HuH-7 (cell line): ENCODE measurements at regions not wholly inside any gene's neighbourhood (a gene's known extent, or its start where the extent isn't known, plus 50 kb on each side); places are given as distances from the start of the nearest gene placed in this dataset.

ENCODE experiments used
- DNase-seq: peaks from one replicate; pipeline ENCODE4 v3.0.0; 2011; ENCODE audit warnings: low spot score

GRCh38 chr4:11342401-11342800 lies 86.3 kb downstream of the HS3ST1 start:
- DNase-seq = no peak

DNA sequence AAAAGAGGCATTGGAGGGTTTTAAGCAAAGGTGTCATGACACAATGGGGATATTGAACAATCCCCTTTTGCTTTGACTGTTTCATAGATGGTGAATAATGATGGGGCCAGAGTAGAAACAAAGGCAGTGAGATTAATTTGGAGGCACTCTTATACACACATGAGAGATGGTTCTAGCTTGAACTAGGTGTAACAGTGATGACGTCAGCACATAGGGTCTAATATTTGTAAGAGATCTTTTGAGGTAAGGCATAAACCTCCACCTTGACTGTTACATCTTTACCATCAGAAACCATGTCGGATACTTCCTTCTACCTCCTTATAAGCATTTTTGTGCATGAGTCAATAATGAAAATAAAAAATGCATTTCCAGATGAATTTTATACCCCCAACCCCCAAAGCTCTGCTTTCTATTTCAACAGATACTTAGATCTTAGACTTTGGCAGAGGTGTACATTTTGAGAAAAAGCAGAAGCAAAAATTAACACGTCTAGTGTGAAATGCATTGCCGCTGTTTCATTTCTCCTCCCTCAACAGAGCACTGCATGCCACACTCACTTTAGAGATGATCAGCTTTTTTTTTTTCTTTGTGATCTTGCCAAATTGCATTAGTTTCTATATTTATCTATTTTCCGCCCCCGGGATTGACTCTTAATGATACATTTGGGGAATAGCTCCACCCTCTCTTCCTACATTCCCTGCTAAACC lies 87.2 kb downstream of the HS3ST1 start:
- no peak for DNase-seq

GRCh38 chr4:11338956-11339782 lies 89.5 kb downstream of the HS3ST1 start:
- no peak for DNase-seq

- DNase-seq = no peak
Observed at GRCh38 chr4:11337287-11337686, 91.4 kb downstream of the HS3ST1 start.

DNA sequence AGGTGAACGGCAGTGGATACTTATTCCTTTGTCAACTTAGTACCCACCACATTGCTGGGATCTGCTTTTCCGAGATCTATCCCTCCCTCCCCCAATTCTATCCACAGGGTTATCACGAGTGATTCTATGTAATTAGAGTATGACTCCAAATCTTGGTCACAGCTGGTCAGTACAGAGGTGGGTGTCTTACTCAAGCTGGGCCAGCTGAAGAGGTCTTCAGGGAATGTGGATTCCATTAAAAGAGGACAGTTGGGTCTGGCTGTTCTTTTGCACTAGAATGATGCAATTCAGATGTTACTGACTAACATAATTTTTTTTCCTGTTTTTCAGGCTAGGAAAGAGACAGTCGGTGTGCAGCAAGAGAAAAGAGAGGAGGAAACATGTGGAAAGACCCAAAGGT lies 92.3 kb downstream of the HS3ST1 start:
- DNase-seq = no peak

DNA sequence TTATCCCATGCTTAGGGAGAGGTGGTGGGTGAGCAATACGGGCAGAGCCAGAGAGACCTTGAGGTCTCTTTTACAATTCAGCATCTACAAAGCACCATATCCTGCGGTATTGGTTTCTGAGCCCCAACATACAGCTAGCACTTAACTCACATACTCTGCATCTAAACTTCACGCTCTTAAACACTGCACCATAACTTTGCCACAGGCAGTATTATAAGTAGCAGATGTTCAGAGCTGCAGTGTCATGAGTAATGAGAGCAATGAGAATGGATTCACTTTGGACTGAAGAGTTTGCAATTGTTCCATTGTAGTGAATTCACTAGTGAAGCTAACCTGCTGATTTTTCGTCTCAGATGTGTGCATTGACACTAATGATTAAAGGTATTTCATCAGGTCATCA lies 93.8 kb downstream of the HS3ST1 start:
- DNase-seq = no peak

DNA sequence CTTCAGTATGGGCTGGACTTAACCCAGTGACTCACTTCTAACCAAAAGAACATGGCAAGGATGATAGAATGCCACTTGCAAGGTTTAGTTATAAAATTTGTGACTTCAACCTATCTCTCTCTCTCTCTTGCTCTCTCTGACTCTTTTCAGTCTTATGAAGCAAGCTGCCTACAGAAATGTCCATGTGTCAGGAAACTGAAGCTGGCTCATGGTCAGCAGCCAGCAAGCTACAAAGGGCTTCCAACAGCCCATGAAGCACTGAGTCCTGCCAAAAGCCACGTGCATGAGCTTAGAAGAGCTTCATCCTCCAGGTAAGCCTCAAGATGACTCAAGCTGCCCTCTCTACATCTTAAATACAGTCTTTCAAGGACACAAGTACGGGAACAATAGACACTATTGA lies 100.3 kb downstream of the HS3ST1 start:
- no peak for DNase-seq

DNA sequence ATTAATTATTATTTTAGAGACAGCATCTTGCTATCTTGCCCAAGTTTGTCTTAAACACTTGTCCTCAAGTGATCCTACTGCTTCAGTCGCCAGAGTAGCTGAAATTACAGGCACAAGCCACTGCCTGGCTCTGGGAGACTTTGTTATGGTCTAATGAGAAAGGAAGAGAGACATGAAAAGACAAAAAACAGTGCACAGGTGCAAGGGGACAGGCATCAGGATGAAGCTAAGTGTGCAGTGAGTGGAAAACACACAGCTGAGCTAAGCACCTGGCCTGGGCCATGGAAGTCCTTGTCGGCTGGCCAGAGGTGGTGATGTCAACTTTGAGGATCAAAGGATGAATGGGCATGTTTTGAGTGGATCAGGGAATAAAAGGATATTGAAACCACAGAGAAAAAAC lies 102.7 kb downstream of the HS3ST1 start:
- no peak for DNase-seq

GRCh38 chr4:11323771-11324170 lies 104.9 kb downstream of the HS3ST1 start:
- no peak for DNase-seq

DNA sequence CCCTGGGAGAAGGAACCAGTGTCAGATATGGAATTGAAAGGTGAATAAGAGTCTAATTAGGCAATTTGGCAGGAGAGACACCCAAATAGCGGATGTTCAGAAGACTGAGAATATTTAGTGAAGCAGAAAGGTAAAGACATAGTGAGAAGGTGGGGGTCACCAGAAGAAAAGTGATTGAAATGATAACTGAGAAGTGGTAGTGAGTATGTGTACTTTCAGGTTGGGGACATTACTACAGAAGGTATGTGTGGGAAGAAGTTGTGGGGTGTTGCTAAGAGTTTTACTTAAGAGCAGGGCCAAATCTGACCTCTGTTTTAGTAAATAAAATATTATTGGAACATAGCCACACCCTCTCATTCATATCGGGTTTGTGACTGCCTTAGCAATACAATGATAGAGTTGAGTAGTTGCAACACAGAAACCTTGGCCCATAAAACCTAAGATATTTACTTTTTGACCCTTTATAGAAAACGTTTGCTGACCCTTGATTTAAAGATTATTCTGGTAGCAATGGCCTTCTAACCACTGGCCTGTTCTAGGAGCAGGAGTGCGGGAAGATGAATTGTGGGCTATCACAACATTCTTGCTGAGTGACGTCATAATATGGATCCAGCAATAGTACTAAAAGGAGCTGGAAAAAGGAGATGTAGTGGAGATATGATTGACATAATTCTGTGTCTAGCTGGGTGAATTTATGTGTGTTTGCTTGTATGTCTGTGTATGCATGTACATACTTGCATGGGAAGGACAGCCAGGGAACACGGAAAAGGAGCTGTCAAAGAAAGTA lies 115.3 kb downstream of the HS3ST1 start:
- no peak for DNase-seq

GRCh38 chr4:11312389-11312788 lies 116.3 kb downstream of the HS3ST1 start:
- DNase-seq = no peak

DNA sequence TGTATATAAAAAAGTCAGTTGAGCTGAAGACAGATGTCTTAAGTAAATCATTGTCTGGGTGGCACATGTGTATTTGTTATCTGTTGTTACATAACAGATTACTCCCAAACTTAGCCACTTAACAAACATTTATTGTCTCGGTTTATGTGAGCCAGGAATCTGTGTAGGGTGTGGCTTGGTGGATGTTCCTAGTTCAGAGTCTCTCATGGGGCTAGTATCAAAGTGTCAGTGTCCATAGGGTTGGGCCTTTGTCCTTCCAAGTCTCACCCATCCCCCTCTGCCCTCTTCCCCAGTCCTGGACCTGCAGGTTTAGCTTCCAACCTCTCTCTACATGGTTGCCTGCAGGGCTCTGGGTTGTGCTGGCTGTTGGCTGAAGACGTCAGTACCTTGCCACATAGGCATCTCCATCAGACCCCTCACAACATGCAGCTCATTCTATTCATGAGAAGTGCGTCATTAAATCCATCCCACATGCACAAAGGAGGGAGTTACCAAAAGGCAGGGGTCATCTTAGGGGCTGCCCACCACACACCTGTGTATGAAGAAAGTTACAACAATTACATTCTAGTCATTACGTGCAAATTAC lies 127.5 kb downstream of the HS3ST1 start:
- DNase-seq = no peak

GRCh38 chr4:11299836-11300235 lies 128.9 kb downstream of the HS3ST1 start:
- DNase-seq = no peak

- DNase-seq = no peak
Observed at GRCh38 chr4:11299016-11299415, 129.7 kb downstream of the HS3ST1 start.

- no peak for DNase-seq
Observed at GRCh38 chr4:11298451-11298850, 130.2 kb downstream of the HS3ST1 start.

- DNase-seq = no peak
Observed at GRCh38 chr4:11297627-11298026, 131.1 kb downstream of the HS3ST1 start.

DNA sequence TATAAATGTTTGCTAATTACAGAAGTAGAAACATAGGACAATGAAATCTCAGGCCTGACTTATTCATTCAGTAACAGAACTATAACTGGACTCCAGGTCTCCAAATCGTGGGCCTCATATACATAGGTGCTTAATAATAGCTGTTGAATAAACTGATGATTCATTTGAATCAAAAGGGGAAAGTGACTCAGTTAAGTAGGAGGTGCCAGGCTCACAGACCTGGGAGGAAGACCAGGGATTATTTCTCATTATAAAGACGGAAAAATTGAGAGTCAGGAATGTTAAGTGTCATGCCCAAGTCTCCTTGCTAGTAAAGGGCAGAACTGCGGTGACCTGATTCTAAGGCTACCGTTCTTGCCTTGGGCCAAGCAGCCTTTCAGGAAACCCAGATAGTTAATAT lies 131.5 kb downstream of the HS3ST1 start:
- no peak for DNase-seq

- DNase-seq = no peak
Observed at GRCh38 chr4:11293866-11294265, 134.8 kb downstream of the HS3ST1 start.

GRCh38 chr4:11287055-11287454 lies 141.6 kb downstream of the HS3ST1 start:
- DNase-seq = no peak

- no peak for DNase-seq
Observed at GRCh38 chr4:11286533-11286932, 142.2 kb downstream of the HS3ST1 start.

- DNase-seq = no peak
Observed at GRCh38 chr4:11281720-11282119, 147.0 kb downstream of the HS3ST1 start.

DNA sequence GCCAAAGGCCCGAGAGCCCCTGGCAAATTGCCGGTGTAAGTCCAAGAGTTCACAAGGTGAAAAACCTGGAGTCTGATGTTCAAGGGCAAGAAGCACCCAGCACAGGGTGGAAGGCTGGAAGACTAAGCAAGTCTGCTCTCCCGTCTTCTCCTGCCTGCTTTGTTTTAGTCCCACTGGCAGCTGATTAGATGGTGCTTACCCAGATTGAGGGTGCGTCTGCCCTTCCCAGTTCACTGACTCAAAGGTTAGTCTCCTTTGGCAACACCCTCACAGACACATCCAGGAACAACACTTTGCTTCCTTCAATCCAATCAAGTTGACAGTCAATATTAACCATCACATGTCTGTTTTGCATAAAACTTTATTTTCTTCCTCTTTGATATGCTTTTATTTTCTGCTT lies 157.4 kb downstream of the HS3ST1 start:
- no peak for DNase-seq
